ENCODE measurements at regions not wholly inside any gene's neighbourhood (a gene's known extent, or its start where the extent isn't known, plus 50 kb on each side); places are given as distances from the start of the nearest gene placed in this dataset.
"Not testable (repeated sequence)": the region's sequence is repeated elsewhere in the genome, so short reads cannot be mapped to it uniquely, and the experiment has no call there.

DNA sequence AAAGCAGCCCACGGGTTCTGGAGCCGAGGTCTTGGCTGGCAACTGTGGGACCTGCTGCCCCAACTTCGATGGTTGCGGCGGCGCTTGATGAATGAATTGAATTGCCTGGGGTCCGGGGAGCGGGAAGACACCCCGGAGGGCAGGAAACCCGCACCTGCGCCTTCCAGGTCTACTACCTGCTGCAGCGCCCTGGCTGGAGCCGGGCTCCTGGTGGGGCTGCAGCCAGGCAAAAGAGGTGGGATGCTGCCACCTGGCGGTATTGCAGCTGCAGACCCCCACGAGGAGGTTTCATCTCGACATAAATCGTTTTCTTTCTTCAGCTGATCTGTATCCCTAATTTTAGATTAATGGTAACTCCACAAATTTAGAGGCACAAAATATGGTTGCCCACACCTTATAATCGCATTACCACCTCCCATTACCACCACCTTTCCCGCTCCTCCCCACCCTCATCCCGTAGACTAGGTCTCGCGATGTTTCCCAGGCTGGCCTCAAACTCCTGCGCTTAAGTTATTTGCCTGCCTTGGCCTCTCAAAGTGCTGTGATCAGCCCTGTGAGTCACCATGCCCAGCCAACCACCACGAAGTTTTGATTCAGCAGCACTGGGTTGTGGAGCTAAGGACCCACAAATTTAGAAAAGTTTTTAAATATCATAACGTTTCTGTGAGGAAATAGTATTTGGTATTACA, 1492.4 kb upstream of the DEFB115 start:
- peak; percentile 16 for DNase-seq (ENCODE audit: low spot score)
- H3K9me3 Mint-ChIP-seq: peaks cover 98% of the 10 kb centered on the region
- not testable (repeated sequence) for H3K27me3 Mint-ChIP-seq (ENCODE audit: insufficient read depth, low read depth, poor library complexity)

GRCh38 chr20:29778033-29778432, 1479.4 kb upstream of the DEFB115 start:
- not testable (repeated sequence) for H3K4me3 ChIP-seq; H3F3A ChIP-seq (replicated peaks; ENCODE audit: low read depth); H3K27ac Mint-ChIP-seq; H2AFZ ChIP-seq; ATAC-seq; H4K20me1 ChIP-seq (replicated peaks; ENCODE audit: insufficient read depth); H3K27me3 Mint-ChIP-seq (ENCODE audit: insufficient read depth, low read depth, poor library complexity); DNase-seq (ENCODE audit: low spot score); H3K27ac ChIP-seq (ENCODE audit: low read depth); H3K36me3 ChIP-seq (ENCODE audit: insufficient read depth); H3K4me2 ChIP-seq; H3K79me2 ChIP-seq (replicated peaks; ENCODE audit: insufficient read depth); H3K4me3 Mint-ChIP-seq; H3K9me2 ChIP-seq (ENCODE audit: insufficient read depth); H3K4me1 ChIP-seq (ENCODE audit: insufficient read depth); H3K4me1 Mint-ChIP-seq; H3K27me3 ChIP-seq (ENCODE audit: insufficient read depth)
- Mint-ChIP-seq H3K36me3 (ENCODE audit: low read depth) (peaks cover 36% of the 10 kb centered on the region), H3K9me3 (peaks cover 94% of the 10 kb centered on the region)

More for the DNA sequence above, 1492.4 kb upstream of the DEFB115 start:
- H3K79me2 ChIP-seq (replicated peaks; ENCODE audit: insufficient read depth); H3K4me1 Mint-ChIP-seq; H3K4me1 ChIP-seq (ENCODE audit: insufficient read depth); H2AFZ ChIP-seq; H3K27ac Mint-ChIP-seq; H3K4me3 Mint-ChIP-seq; H3K27ac ChIP-seq (ENCODE audit: low read depth); H3K9me2 ChIP-seq (ENCODE audit: insufficient read depth); H4K20me1 ChIP-seq (replicated peaks; ENCODE audit: insufficient read depth); H3F3A ChIP-seq (replicated peaks; ENCODE audit: low read depth); ATAC-seq; H3K27me3 ChIP-seq (ENCODE audit: insufficient read depth); H3K4me2 ChIP-seq; H3K4me3 ChIP-seq; H3K36me3 ChIP-seq (ENCODE audit: insufficient read depth): not testable (repeated sequence)
- peaks cover 36% of the 10 kb centered on the region for H3K36me3 Mint-ChIP-seq (ENCODE audit: low read depth)
- TF ChIP-seq CTCF (conservative IDR thresholded peaks at IDR 0.05; ENCODE audit: low read depth in 2 of 2): peak; percentile 34 to 40; a peak in 3 of 4 replicates

DNA sequence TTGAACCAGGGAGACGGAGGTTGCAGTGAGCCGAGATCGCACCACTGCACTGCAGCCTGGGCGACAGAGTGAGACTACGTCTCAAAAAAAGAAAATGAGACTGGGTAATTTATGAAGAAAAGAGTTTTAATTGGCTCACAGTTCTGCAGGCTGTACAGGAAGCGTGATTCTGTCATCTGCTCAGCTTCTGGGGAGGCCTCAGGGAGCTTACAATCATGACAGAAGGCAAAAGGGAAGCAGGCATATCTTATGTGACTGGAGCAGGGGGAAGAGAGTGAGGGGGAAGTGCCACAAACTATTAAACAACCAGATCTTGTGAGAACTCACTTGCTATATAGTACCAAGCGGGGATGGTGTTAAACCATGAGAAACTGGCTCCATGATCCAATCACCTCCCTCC, 1476.2 kb upstream of the DEFB115 start:
- not testable (repeated sequence) for H4K20me1 ChIP-seq (replicated peaks; ENCODE audit: insufficient read depth); H3K27ac Mint-ChIP-seq; H3K4me3 Mint-ChIP-seq; ATAC-seq; H3K4me2 ChIP-seq; H3K4me3 ChIP-seq; H3K27me3 Mint-ChIP-seq (ENCODE audit: insufficient read depth, low read depth, poor library complexity); H3K4me1 Mint-ChIP-seq; H3K36me3 ChIP-seq (ENCODE audit: insufficient read depth); DNase-seq (ENCODE audit: low spot score); H3K27ac ChIP-seq (ENCODE audit: low read depth); H3F3A ChIP-seq (replicated peaks; ENCODE audit: low read depth); H2AFZ ChIP-seq; H3K4me1 ChIP-seq (ENCODE audit: insufficient read depth); H3K79me2 ChIP-seq (replicated peaks; ENCODE audit: insufficient read depth); H3K9me2 ChIP-seq (ENCODE audit: insufficient read depth); H3K27me3 ChIP-seq (ENCODE audit: insufficient read depth)
- peaks cover 96% of the 10 kb centered on the region for H3K9me3 Mint-ChIP-seq
- H3K36me3 Mint-ChIP-seq (ENCODE audit: low read depth): peaks cover 47% of the 10 kb centered on the region

DNA sequence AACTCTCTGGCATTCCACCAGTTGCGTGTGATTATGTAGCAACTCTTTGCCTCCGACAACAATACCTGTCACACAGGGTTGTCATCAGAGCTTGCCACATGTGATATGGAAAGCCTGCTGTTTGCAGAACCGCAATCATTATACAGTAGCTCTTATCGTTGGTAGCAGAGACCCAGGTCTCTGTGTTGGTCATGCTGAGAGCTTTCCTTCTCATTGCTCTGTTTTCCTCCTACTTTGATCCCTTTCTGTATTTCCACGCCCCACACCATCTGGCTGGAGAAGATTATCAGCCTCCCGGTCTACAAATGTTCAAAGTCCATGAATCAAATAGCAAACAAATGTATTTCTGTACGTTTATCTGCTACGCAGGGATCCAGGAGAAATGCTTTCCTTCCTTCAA, 1475.6 kb upstream of the DEFB115 start:
- not testable (repeated sequence) for H3K79me2 ChIP-seq (replicated peaks; ENCODE audit: insufficient read depth); H3K27ac ChIP-seq (ENCODE audit: low read depth); H3F3A ChIP-seq (replicated peaks; ENCODE audit: low read depth); H3K9me2 ChIP-seq (ENCODE audit: insufficient read depth); H4K20me1 ChIP-seq (replicated peaks; ENCODE audit: insufficient read depth); H3K27me3 ChIP-seq (ENCODE audit: insufficient read depth); H3K36me3 ChIP-seq (ENCODE audit: insufficient read depth); H2AFZ ChIP-seq; H3K4me1 ChIP-seq (ENCODE audit: insufficient read depth); ATAC-seq; H3K27ac Mint-ChIP-seq; H3K4me1 Mint-ChIP-seq; H3K4me3 ChIP-seq; H3K4me3 Mint-ChIP-seq; DNase-seq (ENCODE audit: low spot score); H3K27me3 Mint-ChIP-seq (ENCODE audit: insufficient read depth, low read depth, poor library complexity); H3K4me2 ChIP-seq
- H3K36me3 Mint-ChIP-seq (ENCODE audit: low read depth): peaks cover 53% of the 10 kb centered on the region
- H3K9me3 Mint-ChIP-seq: peaks cover 98% of the 10 kb centered on the region

- H3K4me1 Mint-ChIP-seq; H3K27me3 ChIP-seq (ENCODE audit: insufficient read depth); H3K4me3 Mint-ChIP-seq; H3K36me3 ChIP-seq (ENCODE audit: insufficient read depth); H3K27ac ChIP-seq (ENCODE audit: low read depth); H4K20me1 ChIP-seq (replicated peaks; ENCODE audit: insufficient read depth); H3K27me3 Mint-ChIP-seq (ENCODE audit: insufficient read depth, low read depth, poor library complexity); H2AFZ ChIP-seq; DNase-seq (ENCODE audit: low spot score); H3K4me1 ChIP-seq (ENCODE audit: insufficient read depth); H3K4me2 ChIP-seq; H3F3A ChIP-seq (replicated peaks; ENCODE audit: low read depth); H3K4me3 ChIP-seq; ATAC-seq; H3K9me2 ChIP-seq (ENCODE audit: insufficient read depth); H3K27ac Mint-ChIP-seq; H3K79me2 ChIP-seq (replicated peaks; ENCODE audit: insufficient read depth): not testable (repeated sequence)
- peaks cover 59% of the 10 kb centered on the region for H3K36me3 Mint-ChIP-seq (ENCODE audit: low read depth)
- peaks cover 99% of the 10 kb centered on the region for H3K9me3 Mint-ChIP-seq
These were observed 1470.0 kb upstream of the DEFB115 start for GRCh38 chr20:29787456-29787855.

All from GM23338 (cell line).